NCI-H2081 treated with DMSO at 0.1 percent for 48 hours (cell line): ENCODE measurements at regions not wholly inside any gene's neighbourhood (a gene's known extent, or its start where the extent isn't known, plus 50 kb on each side); places are given as distances from the start of the nearest gene placed in this dataset.
"Not testable (repeated sequence)": the region's sequence is repeated elsewhere in the genome, so short reads cannot be mapped to it uniquely, and the experiment has no call there.

Experiments used
- DNase-seq: peaks from one replicate; lab custom pipeline; 2025; lab: John Stamatoyannopoulos, UW

GRCh38 chrX:9271789-9272525 lies 192.9 kb upstream of the TBL1X start:
- no peak for DNase-seq

DNA sequence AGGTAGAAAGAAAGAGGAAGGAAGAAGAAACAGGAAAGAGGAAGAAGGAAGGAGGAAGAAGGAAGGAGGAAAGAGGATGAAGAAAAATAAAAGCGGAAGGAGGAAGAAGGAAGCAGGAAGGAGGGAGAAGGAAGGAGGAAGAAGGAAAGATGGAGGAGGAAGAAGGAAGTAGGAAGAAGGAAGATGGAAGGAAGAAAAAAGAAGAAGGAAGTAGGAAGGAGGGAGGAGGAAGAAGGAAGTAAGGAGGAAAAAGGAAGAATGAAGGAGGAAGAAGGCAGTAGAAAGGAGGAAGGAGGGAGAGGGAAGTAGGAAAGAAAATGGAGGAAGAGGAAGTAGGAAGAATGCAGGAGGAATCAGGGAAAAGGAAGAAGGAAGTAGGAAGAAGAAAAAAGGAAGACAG lies 191.1 kb upstream of the TBL1X start:
- DNase-seq = no peak

- DNase-seq = no peak
Observed at GRCh38 chrX:9278475-9279233, 186.2 kb upstream of the TBL1X start.

GRCh38 chrX:9279234-9279544 lies 185.7 kb upstream of the TBL1X start:
- DNase-seq = no peak

DNA sequence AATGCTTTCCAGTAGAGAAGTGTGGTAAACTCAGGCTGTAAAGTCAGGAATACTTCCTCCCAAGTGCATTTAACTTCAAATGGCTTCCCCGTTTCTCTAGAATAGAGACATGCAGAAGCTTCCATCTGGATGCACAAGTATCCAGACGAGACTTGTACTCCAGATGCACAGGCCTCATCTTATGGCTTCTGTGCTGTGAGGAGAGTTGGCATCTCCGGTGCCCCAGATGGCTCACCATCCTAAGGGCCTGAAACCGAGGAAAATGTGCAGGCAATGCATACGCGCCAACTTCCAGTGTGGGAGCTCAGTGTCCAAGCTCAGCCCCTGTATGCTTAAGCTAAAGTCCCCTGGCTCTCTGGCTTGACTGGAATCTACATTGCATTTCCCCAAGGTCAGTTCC lies 184.0 kb upstream of the TBL1X start:
- no peak for DNase-seq

- DNase-seq = no peak
Observed at GRCh38 chrX:9282325-9282724, 182.5 kb upstream of the TBL1X start.

DNA sequence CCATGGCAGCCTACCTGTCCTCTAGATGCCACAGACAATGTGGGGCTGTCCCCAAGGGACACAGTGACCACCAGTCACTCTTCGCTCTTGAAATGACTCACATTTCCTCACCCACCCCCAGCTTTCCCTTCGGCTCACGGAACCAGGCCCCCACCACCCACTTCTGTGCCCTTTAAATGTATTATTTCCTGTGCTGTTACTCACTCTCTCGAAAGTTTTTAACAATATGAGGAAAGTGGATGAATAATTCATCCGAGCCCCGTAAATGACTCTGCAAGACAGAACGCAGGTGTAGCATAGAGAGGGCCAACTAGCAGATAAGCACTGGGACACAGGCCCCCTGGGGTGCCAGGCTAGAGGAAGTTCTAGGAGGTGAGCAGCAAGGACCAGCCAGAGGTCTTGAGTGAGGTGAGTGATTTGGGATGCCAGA lies 179.5 kb upstream of the TBL1X start:
- DNase-seq = no peak

DNA sequence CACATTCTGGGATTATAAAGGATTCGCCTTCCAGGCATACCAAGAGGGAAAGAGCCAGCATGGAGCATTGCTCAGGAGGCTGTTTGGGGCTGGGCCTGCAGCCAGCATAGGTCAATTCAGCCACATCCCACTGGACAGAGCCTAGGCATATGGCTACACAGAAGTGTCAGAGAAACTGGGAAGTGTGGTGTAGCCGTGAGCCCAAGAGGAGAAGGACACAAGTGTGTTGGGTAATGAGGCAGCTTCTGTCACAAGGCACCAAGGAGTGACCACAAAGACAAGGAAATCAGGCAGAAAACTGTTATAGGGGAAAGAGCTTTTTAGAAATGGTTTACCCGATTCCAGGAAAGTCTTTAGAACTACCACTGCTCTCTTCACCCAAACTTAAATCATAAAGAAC lies 178.6 kb upstream of the TBL1X start:
- no peak for DNase-seq

GRCh38 chrX:9291629-9292028 lies 173.2 kb upstream of the TBL1X start:
- peak; percentile 56 for DNase-seq

DNA sequence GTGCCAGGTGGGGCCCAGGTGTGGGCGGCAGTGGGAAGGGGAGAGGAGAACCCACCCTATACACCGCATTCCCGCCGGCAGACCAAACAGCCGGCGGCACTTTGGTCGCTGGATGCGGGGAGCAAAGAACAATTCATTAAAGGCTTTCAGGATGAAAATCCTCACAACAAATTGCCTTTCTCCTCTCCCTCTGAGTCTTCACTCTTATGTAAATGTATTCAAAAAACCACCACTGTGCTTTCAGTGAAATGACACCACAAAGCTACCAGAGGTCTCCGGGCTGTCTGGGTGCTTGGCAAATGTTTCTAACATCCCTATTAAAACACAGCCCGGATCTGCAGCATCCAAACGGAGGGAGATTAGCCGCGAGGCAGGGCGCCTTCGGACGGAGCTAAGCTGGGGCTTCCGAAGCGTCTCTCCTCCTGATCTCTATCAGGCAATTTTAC lies 171.8 kb upstream of the TBL1X start:
- DNase-seq = no peak

GRCh38 chrX:9293903-9294302 lies 171.0 kb upstream of the TBL1X start:
- DNase-seq = no peak

GRCh38 chrX:9295551-9295950 lies 169.3 kb upstream of the TBL1X start:
- no peak for DNase-seq

- no peak for DNase-seq
Observed at GRCh38 chrX:9298221-9298620, 166.6 kb upstream of the TBL1X start.

DNA sequence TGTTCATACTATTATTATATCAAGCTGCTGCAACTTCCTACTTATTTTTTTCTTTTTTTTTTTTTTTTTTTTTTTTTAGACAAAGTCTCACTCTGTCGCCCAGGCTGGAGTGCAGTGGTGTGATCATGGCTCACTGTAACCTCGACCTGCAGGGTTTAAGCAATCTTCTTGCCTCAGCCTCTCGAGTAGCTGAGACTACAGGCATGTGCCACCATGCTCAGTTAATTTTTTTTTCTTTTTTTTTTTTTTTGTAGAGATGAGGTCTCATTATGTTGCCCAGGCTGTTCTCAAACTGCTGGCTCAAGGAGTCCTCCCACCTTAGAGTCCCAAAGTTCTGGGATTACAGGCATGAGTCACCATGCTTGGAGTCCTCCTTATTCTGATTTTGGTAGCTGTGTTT lies 165.2 kb upstream of the TBL1X start:
- DNase-seq = not testable (repeated sequence)

GRCh38 chrX:9301836-9302235 lies 163.0 kb upstream of the TBL1X start:
- no peak for DNase-seq

DNA sequence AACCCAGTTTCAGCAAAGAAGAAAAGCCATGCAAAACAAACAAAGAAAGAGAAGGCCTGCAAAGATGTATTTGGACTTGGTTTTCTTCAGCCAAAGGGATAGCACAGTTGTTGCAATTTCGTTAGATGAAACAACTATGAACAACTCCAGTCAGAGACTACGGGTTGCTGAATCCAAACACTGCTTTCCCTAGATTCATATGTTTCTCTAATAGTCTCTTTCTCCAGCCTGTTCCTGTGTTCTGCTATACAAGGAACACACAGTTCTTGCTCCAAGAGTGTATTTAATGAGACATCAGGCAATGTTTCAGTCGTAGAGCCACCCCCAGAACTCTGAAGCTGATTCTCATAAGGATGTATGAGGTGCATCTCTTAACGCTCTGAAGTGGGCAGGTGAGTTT lies 162.5 kb upstream of the TBL1X start:
- no peak for DNase-seq

DNA sequence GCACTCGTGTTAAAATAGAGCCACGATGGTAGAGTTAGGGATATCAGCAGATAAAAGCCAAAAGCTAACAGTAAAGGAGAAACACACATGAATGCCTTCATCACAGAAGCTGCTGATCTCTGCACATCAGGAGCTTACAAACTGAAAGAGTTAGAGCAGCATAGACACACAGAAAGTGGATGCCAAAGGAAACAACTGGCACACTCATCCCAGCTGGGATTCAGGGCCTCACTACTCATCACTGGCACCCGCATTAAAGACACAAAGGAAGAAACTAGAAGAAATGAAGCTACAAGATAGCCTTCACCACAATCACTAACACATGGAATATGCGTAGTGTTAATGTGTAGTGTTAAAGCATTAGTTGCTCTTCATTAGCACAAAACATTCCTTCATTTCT lies 156.4 kb upstream of the TBL1X start:
- no peak for DNase-seq

DNA sequence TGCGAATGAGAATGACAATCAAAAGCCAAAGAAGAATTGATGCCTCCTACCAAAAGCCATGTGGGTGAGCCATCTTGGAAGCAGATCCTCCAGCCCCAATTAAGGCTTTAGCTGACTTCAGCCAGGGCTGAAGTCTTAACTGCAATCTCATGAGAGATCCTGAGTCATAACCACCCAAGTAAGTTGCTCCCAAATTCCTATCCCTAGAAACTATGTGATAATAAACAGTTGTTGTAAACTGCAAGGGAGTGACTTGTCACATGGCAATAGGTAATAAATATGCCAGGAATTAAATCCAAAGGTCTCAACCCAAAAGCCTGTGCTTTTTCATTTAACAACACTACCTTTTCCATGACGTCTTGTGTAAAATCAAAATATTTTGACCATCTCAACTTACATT lies 154.2 kb upstream of the TBL1X start:
- DNase-seq = no peak

GRCh38 chrX:9311421-9312160 lies 153.3 kb upstream of the TBL1X start:
- DNase-seq = no peak

DNA sequence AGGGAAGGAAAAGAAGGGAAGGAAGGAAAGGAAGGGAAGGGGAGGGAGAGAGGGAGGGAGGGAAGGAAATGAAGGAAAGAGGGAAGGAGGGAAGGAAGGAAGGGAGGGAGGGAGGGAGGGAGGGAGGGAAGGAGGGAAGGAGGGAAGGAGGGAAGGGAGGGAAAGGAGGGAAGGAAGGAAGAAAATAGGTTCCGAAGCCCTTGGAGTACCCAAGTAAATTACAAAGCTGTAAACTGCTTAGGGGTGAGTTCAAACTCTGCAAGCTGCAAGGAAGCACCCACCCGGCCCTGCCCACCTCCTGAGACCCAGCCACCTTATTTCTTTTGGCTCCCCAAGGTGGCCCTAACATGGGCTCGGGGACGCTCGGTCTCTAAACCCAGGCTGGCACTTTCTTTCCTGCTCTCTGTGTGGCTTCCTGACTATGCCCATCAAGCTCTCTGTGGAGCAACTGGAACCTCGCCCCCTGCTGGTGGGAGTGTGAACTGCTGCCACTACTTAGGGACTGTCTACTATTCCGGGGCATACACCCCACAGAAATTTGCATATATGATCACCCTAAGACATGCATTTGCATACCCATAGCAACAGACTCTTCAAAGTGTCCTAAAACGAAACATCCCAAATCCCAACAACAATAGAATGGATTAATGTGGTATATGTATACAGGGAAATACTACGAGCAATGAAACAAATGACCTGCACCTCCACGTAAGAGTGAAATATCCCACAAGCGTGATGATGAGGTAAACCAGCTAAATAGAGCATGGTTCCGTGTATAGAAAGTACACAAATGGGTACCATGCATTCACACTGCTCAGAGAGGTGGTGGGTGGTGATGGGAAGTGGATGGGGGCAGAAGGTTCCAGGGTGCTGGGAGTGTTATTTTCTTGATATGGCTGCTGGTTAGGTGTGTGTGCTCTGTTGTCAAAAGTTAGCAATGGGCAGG lies 151.7 kb upstream of the TBL1X start:
- DNase-seq = no peak

DNA sequence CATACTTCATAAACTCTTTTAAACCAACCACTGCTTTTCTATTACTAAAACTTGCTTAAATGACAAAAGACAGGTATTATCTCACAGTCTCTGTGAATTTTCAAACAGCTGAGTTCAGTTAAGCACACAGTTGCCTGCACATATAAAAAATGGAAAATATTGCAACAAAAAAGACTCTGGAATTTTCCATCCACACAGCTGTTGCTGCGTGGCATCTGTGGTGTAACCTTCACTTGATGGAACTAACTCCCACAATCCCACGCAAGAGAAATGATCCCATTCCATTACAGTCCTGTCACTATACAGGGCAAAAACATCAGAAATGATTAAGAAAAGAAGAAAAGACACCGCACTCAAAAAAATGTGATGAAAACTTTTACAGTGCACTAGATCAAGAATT lies 149.8 kb upstream of the TBL1X start:
- DNase-seq = no peak

DNA sequence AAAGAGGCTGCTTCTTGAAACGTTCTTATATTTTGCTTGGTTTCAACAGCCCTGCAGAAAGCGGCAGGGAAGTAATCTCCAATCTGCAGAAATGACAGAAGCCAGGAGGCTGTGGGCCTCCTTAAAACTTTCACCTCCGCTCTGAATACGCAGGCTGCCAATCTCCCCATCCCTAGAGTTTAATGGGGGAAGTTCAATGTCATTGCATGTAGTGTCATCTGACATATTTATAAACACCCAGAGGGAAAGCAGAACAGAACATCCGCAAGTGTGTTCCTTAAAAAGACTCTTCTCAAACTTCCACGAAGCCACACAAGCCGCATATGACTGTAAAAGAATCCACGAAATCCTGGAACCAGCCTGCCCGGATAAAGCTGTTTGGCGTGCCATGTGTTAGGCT lies 148.8 kb upstream of the TBL1X start:
- DNase-seq = no peak
